Esophagus muscularis mucosa (tissue), 3 donors: ENCODE measurements at regions not wholly inside any gene's neighbourhood (a gene's known extent, or its start where the extent isn't known, plus 50 kb on each side); places are given as distances from the start of the nearest gene placed in this dataset.

Experiments
- CTCF ChIP-seq, 3 experiments: fragments of 200-600 bp in 2 of 3; fragments of 450-650 bp in 1 of 3; sonication (generic) in 2 of 3; IDR thresholded peaks; one replicate each; pipeline ENCODE4 v1.5.1; 2017 to 2019; ENCODE audit warnings: antibody characterized with exemption in 3 of 3, mild to moderate bottlenecking in 2 of 3, moderate library complexity in 1 of 3
- POLR2A ChIP-seq: fragments of 450-650 bp; IDR thresholded peaks from one replicate; pipeline ENCODE4 v1.6.1; 2017; ENCODE audit warnings: antibody characterized with exemption, moderate library complexity, mild to moderate bottlenecking, low read depth
- POLR2AphosphoS5 ChIP-seq, 2 donors: sonication (generic); formaldehyde crosslinking; IDR thresholded peaks; one replicate each; pipeline ENCODE4 v1.6.1; 2017; ENCODE audit warnings: antibody characterized with exemption in 2 of 2

- TF ChIP-seq CTCF (IDR thresholded peaks at IDR 0.05): no peak
- TF ChIP-seq POLR2AphosphoS5 (IDR thresholded peaks at IDR 0.05): no peak
- no peak for TF ChIP-seq POLR2A
These were observed 92.5 kb upstream of the MED13L start for GRCh38 chr12:116370004-116370404.
